ENCODE measurements at regions not wholly inside any gene's neighbourhood (a gene's known extent, or its start where the extent isn't known, plus 50 kb on each side); places are given as distances from the start of the nearest gene placed in this dataset.

GRCh38 chr5:105945203-105945972 lies 1725.3 kb downstream of the EFNA5 start:
- no peaks in the 10 kb centered on the region for H3K4me1 ChIP-seq (ENCODE audit: control insufficient read depth in 1 of 2, insufficient read depth in 2 of 2, low read length in 2 of 2)
- no peak overlapping the region for H3K4me2 ChIP-seq (ENCODE audit: low read length)
- H3K27ac ChIP-seq (ENCODE audit: low read depth, low read length): no peak overlapping the region
- H3K9me3 ChIP-seq (ENCODE audit: control insufficient read depth in 1 of 2, insufficient read depth in 1 of 2, low read depth in 1 of 2, low read length in 2 of 2): no peaks in the 10 kb centered on the region
- BruUV-seq (replicated peaks): no TSS peak
- CTCF ChIA-PET: no interaction called here
- TF ChIP-seq EZH2 (IDR thresholded peaks at IDR 0.05) (no peak), EZH2phosphoT487 (IDR thresholded peaks at IDR 0.05; ENCODE audit: borderline replicate concordance) (no peak)
- TF ChIP-seq, protein P1, sequence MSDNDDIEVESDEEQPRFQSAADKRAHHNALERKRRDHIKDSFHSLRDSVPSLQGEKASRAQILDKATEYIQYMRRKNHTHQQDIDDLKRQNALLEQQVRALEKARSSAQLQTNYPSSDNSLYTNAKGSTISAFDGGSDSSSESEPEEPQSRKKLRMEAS (IDR thresholded peaks at IDR 0.05): no peak
- H3K9ac ChIP-seq (ENCODE audit: low read length): no peak overlapping the region
- RAD21 ChIA-PET (ENCODE audit: low non-redundant PET in 1 of 2, low total read pairs in 2 of 2, uncharacterized antibody in 2 of 2, unreplicated experiment in 2 of 2): no interaction called here
- no peak overlapping the region for H2AFZ ChIP-seq (ENCODE audit: low read depth, low read length, poor library complexity, severe bottlenecking)
- no peaks in the 10 kb centered on the region for H3K27me3 ChIP-seq (ENCODE audit: insufficient read depth, low read length)
- no peaks in the 10 kb centered on the region for H3K36me3 ChIP-seq (ENCODE audit: control insufficient read depth in 1 of 2, insufficient read depth in 2 of 2, low read length in 2 of 2)
- DNase-seq (ENCODE audit: low read depth, low spot score) (no peak), ATAC-seq (no peak)
- no peaks in the 10 kb centered on the region for H3K9me2 ChIP-seq (ENCODE audit: insufficient read depth)
- no peaks in the 10 kb centered on the region for H4K20me1 ChIP-seq (ENCODE audit: insufficient read depth)
- POLR2A ChIA-PET: no interaction called here
- intact Hi-C loops (cut with micrococcal nuclease): no loop called here
- no peak overlapping the region for H3K4me3 ChIP-seq (replicated peaks in 1 of 2; ENCODE audit: low read depth in 1 of 2, low read length in 2 of 2)
- H3K79me2 ChIP-seq (ENCODE audit: insufficient read depth, low read length): no peaks in the 10 kb centered on the region

- Histone ChIP-seq H3K27me3 (ENCODE audit: insufficient read depth, low read length) (no peaks in the 10 kb centered on the region), H3K9me3 (ENCODE audit: control insufficient read depth in 1 of 2, insufficient read depth in 1 of 2, low read depth in 1 of 2, low read length in 2 of 2) (no peaks in the 10 kb centered on the region), H3K4me1 (ENCODE audit: control insufficient read depth in 1 of 2, insufficient read depth in 2 of 2, low read length in 2 of 2) (no peaks in the 10 kb centered on the region), H3K9me2 (ENCODE audit: insufficient read depth) (no peaks in the 10 kb centered on the region; the same call in 1 of the 2 replicates), H3K4me2 (ENCODE audit: low read length) (no peak overlapping the region), H3K9ac (ENCODE audit: low read length) (no peak overlapping the region), H2AFZ (ENCODE audit: low read depth, low read length, poor library complexity, severe bottlenecking) (no peak overlapping the region), H3K27ac (ENCODE audit: low read depth, low read length) (no peak overlapping the region), H3K36me3 (ENCODE audit: control insufficient read depth in 1 of 2, insufficient read depth in 2 of 2, low read length in 2 of 2) (no peaks in the 10 kb centered on the region), H3K79me2 (ENCODE audit: insufficient read depth, low read length) (no peaks in the 10 kb centered on the region), H3K4me3 (replicated peaks in 1 of 2; ENCODE audit: low read depth in 1 of 2, low read length in 2 of 2) (no peak overlapping the region), H4K20me1 (ENCODE audit: insufficient read depth) (no peaks in the 10 kb centered on the region)
- no peak for ATAC-seq
- ChIA-PET POLR2A (no interaction called here), CTCF (no interaction called here), RAD21 (ENCODE audit: low non-redundant PET in 1 of 2, low total read pairs in 2 of 2, uncharacterized antibody in 2 of 2, unreplicated experiment in 2 of 2) (no interaction called here)
- intact Hi-C loops (cut with micrococcal nuclease): no loop called here
- BruUV-seq (replicated peaks): no TSS peak
- DNase-seq (ENCODE audit: low read depth, low spot score): no peak
- TF ChIP-seq ZFX (IDR thresholded peaks at IDR 0.05): no peak
- TF ChIP-seq REST (IDR thresholded peaks at IDR 0.05; ENCODE audit: low read depth): no peak
- TF ChIP-seq CTCF (IDR thresholded peaks at IDR 0.05 in 2 of 3, conservative IDR thresholded peaks at IDR 0.05 in 1 of 3; ENCODE audit: borderline replicate concordance in 1 of 3, insufficient read depth in 1 of 3, low read depth in 2 of 3, low read length in 2 of 3): no peak
- TF ChIP-seq CEBPB (IDR thresholded peaks at IDR 0.05; ENCODE audit: low read depth): no peak
- no peak for TF ChIP-seq JUND (IDR thresholded peaks at IDR 0.05)
- TF ChIP-seq, protein P2, sequence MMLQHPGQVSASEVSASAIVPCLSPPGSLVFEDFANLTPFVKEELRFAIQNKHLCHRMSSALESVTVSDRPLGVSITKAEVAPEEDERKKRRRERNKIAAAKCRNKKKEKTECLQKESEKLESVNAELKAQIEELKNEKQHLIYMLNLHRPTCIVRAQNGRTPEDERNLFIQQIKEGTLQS (IDR thresholded peaks at IDR 0.05): no peak
- no peak for TF ChIP-seq EZH2 (IDR thresholded peaks at IDR 0.05)
- TF ChIP-seq FOSL1 (IDR thresholded peaks at IDR 0.05; ENCODE audit: low read depth): no peak
- no peak for TF ChIP-seq ZBTB33 (IDR thresholded peaks at IDR 0.05; ENCODE audit: extremely low read depth, insufficient replicate concordance, low read length)
Observed at GRCh38 chr5:105940181-105940580, 1730.6 kb downstream of the EFNA5 start.

Measured in HCT116 (cell line).